OCI-LY1 (cell line): ENCODE measurements at regions not wholly inside any gene's neighbourhood (a gene's known extent, or its start where the extent isn't known, plus 50 kb on each side); places are given as distances from the start of the nearest gene placed in this dataset.

Experiments used
- H2AFZ ChIP-seq: fragments of 200-600 bp; sonication (generic), shearing (Covaris generic); 2 replicates; pipeline ENCODE4 v1.6.0; 2014; ENCODE audit warnings: antibody characterized with exemption, mild to moderate bottlenecking, low read length
- H3F3A ChIP-seq: fragments of 200-600 bp; sonication (generic), shearing (Covaris generic); 2 replicates; pipeline ENCODE4 v1.6.0; 2014; ENCODE audit warnings: mild to moderate bottlenecking, antibody characterized with exemption, low read length, moderate library complexity; ENCODE audit not compliant: insufficient read depth
- H3K27ac ChIP-seq: fragments of 200-600 bp; sonication (generic); 2 replicates; pipeline ENCODE4 v1.5.1; 2014; ENCODE audit warnings: low read length, mixed run types, mild to moderate bottlenecking, low read depth; ENCODE audit not compliant: poor library complexity, severe bottlenecking
- H3K27me3 ChIP-seq: fragments of 200-600 bp; sonication (generic); 2 replicates; pipeline ENCODE4 v1.6.0; 2014; ENCODE audit warnings: antibody characterized with exemption, mild to moderate bottlenecking, low read length, moderate library complexity; ENCODE audit not compliant: insufficient read depth
- H3K36me3 ChIP-seq: fragments of 200-600 bp; sonication (generic); 2 replicates; pipeline ENCODE4 v1.6.1; 2014; ENCODE audit warnings: mild to moderate bottlenecking, antibody characterized with exemption, low read length, moderate library complexity, mixed read lengths; ENCODE audit not compliant: insufficient read depth
- H3K4me1 ChIP-seq: fragments of 200-600 bp; sonication (generic); 2 replicates; pipeline ENCODE4 v1.5.1; 2014; ENCODE audit warnings: mild to moderate bottlenecking, low read length, moderate library complexity; ENCODE audit not compliant: insufficient read depth, severe bottlenecking
- H3K4me2 ChIP-seq: fragments of 200-600 bp; sonication (generic), shearing (Covaris generic); 2 replicates; pipeline ENCODE4 v1.6.1; 2014; ENCODE audit warnings: low read length
- H3K4me3 ChIP-seq: fragments of 200-600 bp; sonication (generic); 2 replicates; pipeline ENCODE4 v1.5.1; 2014; ENCODE audit warnings: low read length, low read depth, mild to moderate bottlenecking, mixed read lengths; ENCODE audit not compliant: poor library complexity, severe bottlenecking
- H3K79me2 ChIP-seq: fragments of 200-600 bp; shearing (Covaris generic); 2 replicates; pipeline ENCODE4 v1.6.1; 2016; ENCODE audit warnings: mixed run types, low read length, mixed read lengths; ENCODE audit not compliant: insufficient read depth
- H3K9ac ChIP-seq: fragments of 200-600 bp; sonication (generic), shearing (Covaris generic); 2 replicates; pipeline ENCODE4 v1.6.1; 2014; ENCODE audit warnings: mild to moderate bottlenecking, low read length, mixed read lengths
- H3K9me2 ChIP-seq: fragments of 200-600 bp; sonication (generic), shearing (Covaris generic); 2 replicates; pipeline ENCODE4 v1.6.1; 2014; ENCODE audit warnings: low read depth, mild to moderate bottlenecking, low read length, mixed read lengths
- H3K9me3 ChIP-seq: fragments of 200-600 bp; shearing (Covaris generic); 2 replicates; pipeline ENCODE4 v1.6.1; 2014; ENCODE audit warnings: low read length, mixed read lengths
- H4K20me1 ChIP-seq: fragments of 200-600 bp; sonication (generic), shearing (Covaris generic); 2 replicates; pipeline ENCODE4 v1.6.0; 2016; ENCODE audit warnings: mild to moderate bottlenecking, low read length; ENCODE audit not compliant: insufficient read depth
- CTCF ChIP-seq: fragments of 200-600 bp; sonication (generic), shearing (Covaris generic); IDR thresholded peaks from 2 replicates; pipeline ENCODE4 v1.5.1; 2017; ENCODE audit warnings: mild to moderate bottlenecking, antibody characterized with exemption, low read length, moderate library complexity, mixed read lengths
- EZH2 ChIP-seq: fragments of 200-600 bp; sonication (generic), shearing (Covaris generic); IDR thresholded peaks from 2 replicates; pipeline ENCODE4 v1.8.0; 2017; ENCODE audit warnings: borderline replicate concordance, mixed run types, mild to moderate bottlenecking, antibody characterized with exemption, low read length, moderate library complexity, mixed read lengths

GRCh38 chr9:116027951-116028350 lies 125.6 kb upstream of the PAPPA start:
- Histone ChIP-seq H2AFZ (no peak overlapping the region), H3K9ac (no peak overlapping the region), H4K20me1 (no peaks in the 10 kb centered on the region), H3K79me2 (no peaks in the 10 kb centered on the region), H3K36me3 (no peaks in the 10 kb centered on the region), H3K9me3 (no peaks in the 10 kb centered on the region), H3K27me3 (no peaks in the 10 kb centered on the region), H3K4me3 (no peak overlapping the region), H3K4me1 (no peaks in the 10 kb centered on the region), H3K9me2 (no peaks in the 10 kb centered on the region), H3F3A (no peaks in the 10 kb centered on the region), H3K4me2 (no peak overlapping the region), H3K27ac (no peak overlapping the region)
- TF ChIP-seq EZH2: no peak
- no peak for TF ChIP-seq CTCF

- H3K27ac ChIP-seq: no peak overlapping the region
- H3K9ac ChIP-seq: no peak overlapping the region
- no peak overlapping the region for H2AFZ ChIP-seq
- H3F3A ChIP-seq: no peaks in the 10 kb centered on the region
- H4K20me1 ChIP-seq: no peaks in the 10 kb centered on the region
- no peak overlapping the region for H3K4me3 ChIP-seq
- no peaks in the 10 kb centered on the region for H3K9me2 ChIP-seq
- no peaks in the 10 kb centered on the region for H3K79me2 ChIP-seq
- no peaks in the 10 kb centered on the region for H3K27me3 ChIP-seq
- H3K4me2 ChIP-seq: no peak overlapping the region
- TF ChIP-seq CTCF: no peak
- TF ChIP-seq EZH2: no peak
- no peaks in the 10 kb centered on the region for H3K36me3 ChIP-seq
- H3K9me3 ChIP-seq: no peaks in the 10 kb centered on the region
- H3K4me1 ChIP-seq: no peaks in the 10 kb centered on the region
Observed at GRCh38 chr9:116030517-116030916, 123.1 kb upstream of the PAPPA start.

GRCh38 chr9:116032683-116033440 lies 120.7 kb upstream of the PAPPA start:
- Histone ChIP-seq H3K9me2 (no peaks in the 10 kb centered on the region), H3K36me3 (no peaks in the 10 kb centered on the region), H3K27me3 (no peaks in the 10 kb centered on the region), H2AFZ (no peak overlapping the region), H3K9ac (no peak overlapping the region), H3K27ac (no peak overlapping the region), H4K20me1 (no peaks in the 10 kb centered on the region), H3K4me2 (no peak overlapping the region), H3K4me1 (no peaks in the 10 kb centered on the region), H3K4me3 (no peak overlapping the region), H3K79me2 (no peaks in the 10 kb centered on the region), H3F3A (no peaks in the 10 kb centered on the region), H3K9me3 (no peaks in the 10 kb centered on the region)
- TF ChIP-seq EZH2 (no peak), CTCF (no peak)
